Stomach (tissue), 4 donors: ENCODE measurements at regions not wholly inside any gene's neighbourhood (a gene's known extent, or its start where the extent isn't known, plus 50 kb on each side); places are given as distances from the start of the nearest gene placed in this dataset.

ENCODE experiments used
- CTCF ChIP-seq, 7 experiments: fragments of 450-650 bp in 4 of 7; fragments of 200-600 bp in 3 of 7; sonication (generic) in 3 of 7; IDR thresholded peaks; one replicate each; pipeline ENCODE4 v1.5.1; 2016 to 2019; ENCODE audit warnings: antibody characterized with exemption in 7 of 7, control low read depth in 2 of 7, mild to moderate bottlenecking in 1 of 7
- EP300 ChIP-seq: sonication (generic); formaldehyde crosslinking; IDR thresholded peaks from one replicate; pipeline ENCODE4 v1.6.1; 2017; ENCODE audit warnings: antibody characterized with exemption

DNA sequence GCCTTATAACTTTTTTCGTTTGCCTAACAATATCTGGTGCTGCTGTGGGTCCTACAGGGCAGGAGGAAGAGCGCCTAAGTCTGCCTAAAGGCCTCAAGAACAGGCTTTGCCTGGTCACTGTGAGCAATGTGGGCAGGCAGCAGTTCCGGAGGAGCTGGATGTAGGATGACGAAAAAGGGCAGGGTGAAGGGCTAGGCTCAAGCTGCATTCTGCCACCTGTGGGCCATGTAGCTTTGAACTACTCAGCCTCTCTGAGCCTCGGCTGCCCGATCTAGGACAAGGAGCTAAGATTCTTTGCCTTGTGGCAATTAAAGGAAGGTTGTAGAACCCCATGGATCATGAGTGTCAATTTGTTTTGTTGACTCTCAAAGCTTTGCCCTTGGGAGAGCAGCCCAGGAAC is 57.1 kb upstream of the MAMLD1 start:
- no peak for TF ChIP-seq EP300
- no peak for TF ChIP-seq CTCF (IDR thresholded peaks at IDR 0.05)
